Pancreas (tissue), 10 donors: ENCODE measurements at regions not wholly inside any gene's neighbourhood (a gene's known extent, or its start where the extent isn't known, plus 50 kb on each side); places are given as distances from the start of the nearest gene placed in this dataset.

Experiments
- ATAC-seq, 4 donors: fragments of 200-7000 bp; cut with Tn5 transposase; one replicate each; pipeline versions ENCODE4 v1.8.0 to v1.9.1; 2020; ENCODE audit warnings: mild to moderate bottlenecking in 4 of 4, moderate library complexity in 4 of 4
- DNase-seq, 6 donors: peaks; one replicate each; pipeline ENCODE4 v3.0.0-alpha.2; 2020
- FAIRE-seq: peaks from 2 replicates; lab custom pipeline; 2012; peaks lifted over from hg19 to GRCh38; lab: Jason Lieb, UNC
- H3K27ac ChIP-seq, 4 donors: fragments of 200-600 bp; sonication (generic); 1 replicate in 3 of 4; 2 replicates in 1 of 4; pipeline versions ENCODE4 v1.5.0 to v1.8.0; 2020
- H3K27me3 ChIP-seq, 4 donors: fragments of 200-600 bp; one replicate each; pipeline ENCODE4 v1.8.0; 2021
- H3K36me3 ChIP-seq, 3 donors: fragments of 200-600 bp; sonication (generic) in 1 of 3; one replicate each; pipeline versions ENCODE4 v1.5.0 to v1.8.0; 2020 to 2021
- H3K4me1 ChIP-seq, 3 donors: fragments of 200-600 bp; one replicate each; pipeline ENCODE4 v1.8.0; 2021
- H3K4me3 ChIP-seq, 4 donors: fragments of 200-600 bp; sonication (generic) in 2 of 4; one replicate each; pipeline versions ENCODE4 v1.5.0 to v1.8.0; 2020 to 2021
- H3K9me3 ChIP-seq, 4 donors: fragments of 200-600 bp; one replicate each; pipeline ENCODE4 v1.8.0; 2021
- WGBS, 2 donors: extraction: QIAGEN DNeasy Blood & Tissue Kit; methylation state at CpG; one replicate each; pipeline ENCODE4 v1.1.7; 2013; 5-methylcytosine and 5-hydroxymethylcytosine counted together
- intact Hi-C, 3 donors: fragments of 100-400 bp; cut with DNase I; formaldehyde crosslinking; loops; one replicate each; pipeline versions ENCODE4 v1.11.1 to v1.14.2; 2022
- TF ChIP-seq, protein P1 (sequence below), 4 donors: fragments of 200-600 bp; sonication (generic) in 3 of 4; IDR thresholded peaks; one replicate each; pipeline versions ENCODE4 v1.5.0 to v1.8.0; 2021; ENCODE audit warnings: antibody characterized with exemption in 4 of 4
- donor health status: healthy with polysubstance abuse.
- donor health status: DM: no; HTN: no; CAD: no; lungs with moderate emphysema.
- donor health status: DM: no; HTN: no; CAD: no.
- donor health status: control.
- donor health status: control.
- donor health status: Bipolar disorder and iron deficiency.
- donor health status: DM: yes; HTN: yes; CAD: no.
- donor health status: DM: no; HTN: no; CAD: no.
- donor health status: DM: no; HTN: no; CAD: no.
- donor health status: DM: yes; HTN: yes; CAD: no.

GRCh38 chr6:121688974-121689373 is 253.5 kb downstream of the GJA1 start:
- H3K9me3 ChIP-seq = no peaks in the 10 kb centered on the region
- intact Hi-C loops = no loop called here
- no peaks in the 10 kb centered on the region for H3K27me3 ChIP-seq
- ATAC-seq (no peak), FAIRE-seq (no peak), DNase-seq (no peak)
- TF ChIP-seq, protein P1, sequence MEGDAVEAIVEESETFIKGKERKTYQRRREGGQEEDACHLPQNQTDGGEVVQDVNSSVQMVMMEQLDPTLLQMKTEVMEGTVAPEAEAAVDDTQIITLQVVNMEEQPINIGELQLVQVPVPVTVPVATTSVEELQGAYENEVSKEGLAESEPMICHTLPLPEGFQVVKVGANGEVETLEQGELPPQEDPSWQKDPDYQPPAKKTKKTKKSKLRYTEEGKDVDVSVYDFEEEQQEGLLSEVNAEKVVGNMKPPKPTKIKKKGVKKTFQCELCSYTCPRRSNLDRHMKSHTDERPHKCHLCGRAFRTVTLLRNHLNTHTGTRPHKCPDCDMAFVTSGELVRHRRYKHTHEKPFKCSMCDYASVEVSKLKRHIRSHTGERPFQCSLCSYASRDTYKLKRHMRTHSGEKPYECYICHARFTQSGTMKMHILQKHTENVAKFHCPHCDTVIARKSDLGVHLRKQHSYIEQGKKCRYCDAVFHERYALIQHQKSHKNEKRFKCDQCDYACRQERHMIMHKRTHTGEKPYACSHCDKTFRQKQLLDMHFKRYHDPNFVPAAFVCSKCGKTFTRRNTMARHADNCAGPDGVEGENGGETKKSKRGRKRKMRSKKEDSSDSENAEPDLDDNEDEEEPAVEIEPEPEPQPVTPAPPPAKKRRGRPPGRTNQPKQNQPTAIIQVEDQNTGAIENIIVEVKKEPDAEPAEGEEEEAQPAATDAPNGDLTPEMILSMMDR (IDR thresholded peaks at IDR 0.05) = no peak
- 41 to 48% methylated on average over 2 of the region's 2 CpGs for WGBS, 2 donors
- H3K27ac ChIP-seq = no peak overlapping the region
- H3K36me3 ChIP-seq = no peaks in the 10 kb centered on the region
- no peaks in the 10 kb centered on the region for H3K4me1 ChIP-seq
- H3K4me3 ChIP-seq = no peak overlapping the region

GRCh38 chr6:121691126-121691551 is 255.7 kb downstream of the GJA1 start:
- 22 to 27% methylated on average over 1 of the region's 1 CpG for WGBS, 2 donors
- Histone ChIP-seq H3K9me3 (no peaks in the 10 kb centered on the region), H3K4me1 (no peaks in the 10 kb centered on the region), H3K27ac (no peak overlapping the region), H3K27me3 (no peaks in the 10 kb centered on the region), H3K4me3 (no peak overlapping the region), H3K36me3 (no peaks in the 10 kb centered on the region)
- ATAC-seq (no peak), DNase-seq (no peak), FAIRE-seq (no peak)
- TF ChIP-seq, protein P1 (IDR thresholded peaks at IDR 0.05) = no peak
- intact Hi-C loops = no loop called here

GRCh38 chr6:121694389-121694788 is 258.9 kb downstream of the GJA1 start:
- intact Hi-C loops = no loop called here
- no peaks in the 10 kb centered on the region for H3K36me3 ChIP-seq
- no peak for DNase-seq
- no peak overlapping the region for H3K4me3 ChIP-seq
- no peaks in the 10 kb centered on the region for H3K27me3 ChIP-seq
- 59 to 72% methylated on average over 3 of the region's 3 CpGs for WGBS, 2 donors
- H3K9me3 ChIP-seq = no peaks in the 10 kb centered on the region
- no peak for FAIRE-seq
- H3K4me1 ChIP-seq = no peaks in the 10 kb centered on the region
- H3K27ac ChIP-seq = no peak overlapping the region
- ATAC-seq = no peak
- TF ChIP-seq, protein P1 (IDR thresholded peaks at IDR 0.05) = no peak

DNA sequence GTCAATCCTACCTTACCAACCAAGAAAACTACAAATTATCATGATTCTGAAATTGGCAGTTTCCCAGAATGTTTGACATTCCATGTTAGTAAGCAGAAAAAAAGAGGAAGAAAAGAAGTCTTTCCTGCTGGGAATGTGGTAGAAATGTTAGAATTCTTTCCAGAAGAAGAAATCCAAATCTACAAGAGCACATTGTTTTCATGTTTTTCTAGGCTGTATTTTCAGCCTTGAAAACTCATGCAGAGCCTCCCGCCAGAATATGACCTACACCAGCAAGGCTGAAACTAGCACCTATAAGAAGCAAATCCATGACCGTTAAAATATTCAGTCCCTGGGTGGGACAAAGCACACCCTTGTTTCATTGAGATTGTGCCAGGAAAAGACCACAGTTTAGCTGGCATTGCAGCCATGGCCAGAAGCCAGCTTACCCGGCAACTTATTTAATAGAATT is 259.4 kb downstream of the GJA1 start:
- 46 to 48% methylated on average over 3 of the region's 3 CpGs for WGBS, 2 donors
- Histone ChIP-seq H3K9me3 (no peaks in the 10 kb centered on the region), H3K4me1 (no peaks in the 10 kb centered on the region), H3K27me3 (no peaks in the 10 kb centered on the region), H3K36me3 (no peaks in the 10 kb centered on the region), H3K4me3 (no peak overlapping the region), H3K27ac (no peak overlapping the region)
- FAIRE-seq (no peak), ATAC-seq (no peak), DNase-seq (no peak)
- intact Hi-C loops = no loop called here
- TF ChIP-seq, protein P1 (IDR thresholded peaks at IDR 0.05) = no peak

DNA sequence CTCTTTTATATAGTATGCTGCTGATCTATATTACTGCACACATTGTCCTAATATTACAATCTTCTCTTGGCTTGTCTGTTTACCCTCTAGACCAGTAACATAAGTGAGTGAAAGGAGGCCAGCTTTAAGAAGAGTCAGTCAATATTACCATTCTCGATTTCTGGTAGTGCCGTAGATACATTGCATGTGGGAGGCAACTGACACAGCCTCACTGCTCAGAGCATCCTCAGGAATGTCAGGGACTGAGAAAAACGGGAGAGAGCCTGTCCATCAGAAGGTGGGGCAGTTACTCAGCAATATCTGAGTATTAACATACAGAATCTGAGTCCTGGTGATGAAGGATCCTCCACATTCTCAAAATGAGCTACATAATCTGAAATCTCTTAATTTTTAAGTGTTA is 259.9 kb downstream of the GJA1 start:
- intact Hi-C loops = no loop called here

More for the DNA sequence above, 259.9 kb downstream of the GJA1 start:
- ATAC-seq (no peak), DNase-seq (no peak), FAIRE-seq (no peak)
- Histone ChIP-seq H3K27ac (no peak overlapping the region), H3K36me3 (no peaks in the 10 kb centered on the region), H3K4me1 (no peaks in the 10 kb centered on the region), H3K27me3 (no peaks in the 10 kb centered on the region), H3K4me3 (no peak overlapping the region), H3K9me3 (no peaks in the 10 kb centered on the region)
- 38 to 50% methylated on average over 3 of the region's 3 CpGs for WGBS, 2 donors
- TF ChIP-seq, protein P1 (IDR thresholded peaks at IDR 0.05) = no peak
